NCI-H187 (cell line): ENCODE measurements at regions not wholly inside any gene's neighbourhood (a gene's known extent, or its start where the extent isn't known, plus 50 kb on each side); places are given as distances from the start of the nearest gene placed in this dataset.
A peak's percentile ranks its signal among the peaks of the same experiment; 100 is the strongest.
"Not testable (repeated sequence)": the region's sequence is repeated elsewhere in the genome, so short reads cannot be mapped to it uniquely, and the experiment has no call there.

ENCODE experiments used
- DNase-seq, 2 experiments: peaks; one replicate each; lab custom pipeline; 2025; lab: John Stamatoyannopoulos, UW

DNA sequence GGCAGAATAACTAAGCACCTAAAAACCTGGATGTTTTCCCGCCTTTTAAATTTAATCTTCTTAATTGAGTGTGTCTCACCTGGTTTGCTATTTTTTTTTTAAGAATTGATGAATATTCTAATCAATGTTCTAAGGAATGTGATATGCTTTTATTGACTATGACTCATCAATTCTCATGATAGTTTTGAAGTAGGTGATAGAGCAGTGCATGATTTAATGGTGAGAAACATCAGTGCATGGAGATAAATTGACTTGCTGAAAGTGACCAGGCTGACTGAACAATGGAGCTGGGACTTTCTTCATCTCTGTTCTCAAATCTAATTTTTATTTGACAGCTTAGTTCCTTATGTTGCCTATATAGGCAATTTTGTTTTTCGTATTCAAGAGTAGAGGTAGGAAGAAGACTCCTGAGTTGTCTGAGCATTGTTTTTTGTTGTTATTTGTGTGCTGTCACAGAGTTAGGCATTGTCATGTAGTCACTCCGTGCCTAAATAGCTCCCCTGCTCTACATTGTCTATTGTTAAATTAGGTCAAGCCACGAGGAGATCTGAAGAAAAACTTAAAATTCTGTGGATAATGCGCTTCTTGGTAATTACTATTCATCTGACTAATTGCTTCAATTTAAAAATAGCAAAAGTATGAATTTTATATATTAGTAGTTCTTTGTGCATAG is 59.0 kb upstream of the NUTM2F start:
- DNase-seq, result not testable (repeated sequence)

GRCh38 chr9:94388011-94388406 is 59.6 kb upstream of the NUTM2F start:
- not testable (repeated sequence) for DNase-seq

DNA sequence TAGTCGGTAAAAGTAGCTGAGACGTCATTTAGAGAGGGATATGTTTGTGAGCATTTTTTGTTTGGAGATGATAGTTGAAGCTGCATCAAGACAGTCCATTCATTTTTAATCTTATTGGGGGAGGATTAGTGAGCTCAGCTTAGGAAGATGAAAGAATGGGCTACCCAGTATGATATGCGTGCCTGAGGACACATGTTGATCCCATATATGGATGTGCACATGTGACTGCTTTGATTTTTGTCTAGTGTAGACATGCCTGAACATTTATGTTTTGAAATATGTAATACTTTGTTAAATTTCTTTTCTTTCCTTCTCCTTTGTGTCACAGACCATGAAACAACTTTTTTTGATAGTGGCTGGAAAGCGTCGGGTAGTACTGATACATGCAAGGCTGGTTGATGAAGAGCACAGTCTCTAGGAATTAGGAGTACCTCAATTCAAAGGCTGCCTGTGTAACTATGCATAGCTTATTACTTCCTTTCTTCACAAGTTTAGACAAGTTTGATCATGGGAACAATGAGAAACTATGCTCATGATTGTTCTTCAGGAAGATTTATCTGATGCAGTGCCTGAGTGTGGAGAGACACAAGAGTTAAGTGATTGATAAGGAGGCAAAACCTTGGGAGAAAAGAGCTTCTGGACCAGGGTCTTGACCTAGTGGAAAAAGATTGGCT is 62.1 kb upstream of the NUTM2F start:
- DNase-seq, result not testable (repeated sequence)

DNA sequence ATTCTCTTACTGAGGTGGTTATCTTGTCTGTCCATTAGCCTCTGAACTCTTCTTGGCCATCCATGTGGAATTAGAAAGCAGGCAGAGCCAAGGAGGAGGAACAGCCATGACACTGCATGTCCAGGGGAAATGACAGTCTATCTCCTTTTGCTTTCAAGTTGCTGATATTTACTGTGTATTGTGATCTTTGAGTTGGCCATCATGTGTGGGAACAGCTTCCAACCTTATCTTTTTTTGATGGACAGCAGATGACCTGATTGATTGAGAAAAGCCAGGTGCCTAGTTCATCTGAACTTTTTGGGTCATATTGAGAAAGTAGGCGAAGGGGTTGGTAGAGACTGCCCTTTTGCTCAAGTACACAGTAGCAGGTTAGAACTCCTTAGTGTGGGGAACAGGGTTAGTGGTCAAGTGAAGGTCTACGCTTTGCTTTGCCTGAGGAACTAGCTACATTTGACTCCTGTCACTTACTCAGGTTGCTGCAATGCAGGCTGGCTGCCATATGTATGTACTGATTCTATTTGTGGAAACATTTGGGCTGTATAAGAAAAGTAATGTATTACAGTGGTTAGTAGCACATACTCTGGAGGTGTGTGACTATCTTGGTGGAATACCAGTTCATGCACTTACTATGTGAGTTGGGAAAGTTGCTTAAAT is 64.7 kb upstream of the NUTM2F start:
- not testable (repeated sequence) for DNase-seq

- not testable (repeated sequence) for DNase-seq
These were observed 69.4 kb upstream of the NUTM2F start for GRCh38 chr9:94397766-94398379.

DNA sequence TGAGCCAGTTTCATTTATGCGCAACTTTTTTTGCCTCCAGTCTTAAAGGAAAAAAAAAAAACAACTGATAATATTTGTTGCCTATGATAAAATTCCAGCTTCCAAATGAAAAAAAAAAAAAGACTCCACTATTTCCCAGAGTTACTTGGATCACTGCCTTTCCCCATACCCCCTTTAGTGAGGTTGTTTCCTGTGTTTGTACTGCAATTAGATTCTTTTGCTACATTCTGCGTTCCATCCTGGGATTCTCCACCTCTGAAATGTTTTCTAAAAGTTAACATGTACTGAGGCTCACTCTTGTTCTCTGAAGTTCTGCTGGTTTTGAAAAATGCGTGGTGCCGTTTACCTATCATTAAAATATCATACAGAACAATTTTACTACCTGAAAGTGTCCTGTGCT is 72.0 kb upstream of the NUTM2F start:
- DNase-seq, result not testable (repeated sequence)

DNA sequence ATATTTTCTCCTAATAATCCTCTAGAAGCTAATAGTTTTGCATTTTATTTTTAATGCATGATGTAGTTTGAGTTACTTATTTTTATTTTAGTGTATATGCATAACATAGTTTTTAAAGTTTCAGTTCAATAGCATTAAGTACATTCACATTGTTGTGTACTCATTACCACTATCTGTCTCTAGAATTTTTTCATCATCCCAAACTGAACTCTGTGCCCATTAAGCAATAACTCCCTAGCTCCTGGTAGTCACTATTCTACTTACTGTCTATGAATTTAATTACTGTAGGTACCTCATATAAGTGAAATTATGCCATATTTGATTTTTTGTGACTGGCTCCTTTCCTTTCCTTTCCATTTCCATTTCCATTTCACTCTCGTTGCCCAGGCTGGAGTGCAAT is 74.4 kb upstream of the NUTM2F start:
- not testable (repeated sequence) for DNase-seq

GRCh38 chr9:94403571-94403970 is 75.1 kb upstream of the NUTM2F start:
- not testable (repeated sequence) for DNase-seq

GRCh38 chr9:94413665-94414064 is 85.2 kb upstream of the NUTM2F start:
- DNase-seq, result not testable (repeated sequence)

GRCh38 chr9:94415111-94415510 is 86.7 kb upstream of the NUTM2F start:
- DNase-seq, result not testable (repeated sequence)

GRCh38 chr9:94420098-94420497 is 91.7 kb upstream of the NUTM2F start:
- peak; percentile 3 to 57 for DNase-seq

GRCh38 chr9:94421951-94422350 is 93.5 kb upstream of the NUTM2F start:
- not testable (repeated sequence) for DNase-seq

DNA sequence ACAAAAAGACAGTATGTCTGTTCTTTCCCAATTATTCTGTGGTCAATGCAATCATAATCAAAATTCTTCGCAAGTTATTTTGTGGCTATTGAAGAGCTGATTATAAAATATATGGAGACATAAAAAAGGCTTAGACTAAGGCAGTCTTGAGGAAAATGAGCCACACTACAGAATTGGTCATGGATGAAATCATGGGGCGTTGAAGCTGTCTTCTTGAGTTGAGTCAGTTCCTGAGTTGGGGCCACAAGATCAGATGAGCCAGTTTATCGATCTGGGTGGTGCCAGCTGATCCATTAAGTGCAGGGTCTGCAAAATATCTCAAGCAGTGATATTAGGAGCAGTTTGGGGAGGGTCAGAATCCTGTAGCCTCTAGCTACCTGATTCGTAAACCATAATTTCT is 96.9 kb upstream of the NUTM2F start:
- not testable (repeated sequence) for DNase-seq

DNA sequence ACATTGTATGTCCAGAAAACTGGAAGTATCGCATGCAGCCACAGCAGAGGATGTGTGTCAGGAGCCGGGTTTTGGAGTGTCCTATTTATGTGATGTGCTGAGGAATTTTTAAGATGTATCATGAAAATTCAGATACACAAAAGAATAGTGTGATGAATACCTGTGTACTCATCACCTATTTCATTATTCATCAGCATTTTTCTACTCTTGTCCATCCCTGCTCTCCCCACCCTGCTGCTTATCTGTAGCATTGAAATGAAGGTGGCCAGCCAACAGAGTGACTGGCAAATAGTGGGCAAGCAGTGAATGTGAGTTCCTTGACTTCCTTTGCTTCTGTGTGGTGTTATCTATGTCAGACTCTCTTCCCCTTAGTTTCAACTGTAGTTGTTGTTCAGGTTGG is 108.7 kb upstream of the NUTM2F start:
- DNase-seq, result not testable (repeated sequence)

- not testable (repeated sequence) for DNase-seq
These were observed 109.9 kb upstream of the NUTM2F start for GRCh38 chr9:94438336-94438735.

DNA sequence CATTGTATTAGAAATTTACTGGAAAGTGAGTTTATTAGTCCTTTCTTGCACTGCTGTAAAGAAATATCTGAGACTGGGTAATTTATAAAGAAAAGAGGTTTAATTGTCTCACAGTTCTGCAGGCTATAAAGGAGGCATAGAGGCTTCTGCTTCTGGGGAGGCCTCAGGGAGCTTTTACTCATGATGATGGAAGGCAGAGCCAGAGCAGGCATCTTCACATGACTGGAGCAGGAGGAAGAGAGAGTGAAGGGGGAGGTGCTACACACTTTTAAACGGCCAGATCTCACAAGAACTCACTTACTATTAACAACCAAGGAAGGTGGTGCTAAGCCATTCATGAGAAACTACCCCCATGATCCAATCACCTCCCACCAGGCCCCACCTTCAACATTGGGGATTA is 112.7 kb upstream of the NUTM2F start:
- not testable (repeated sequence) for DNase-seq

DNA sequence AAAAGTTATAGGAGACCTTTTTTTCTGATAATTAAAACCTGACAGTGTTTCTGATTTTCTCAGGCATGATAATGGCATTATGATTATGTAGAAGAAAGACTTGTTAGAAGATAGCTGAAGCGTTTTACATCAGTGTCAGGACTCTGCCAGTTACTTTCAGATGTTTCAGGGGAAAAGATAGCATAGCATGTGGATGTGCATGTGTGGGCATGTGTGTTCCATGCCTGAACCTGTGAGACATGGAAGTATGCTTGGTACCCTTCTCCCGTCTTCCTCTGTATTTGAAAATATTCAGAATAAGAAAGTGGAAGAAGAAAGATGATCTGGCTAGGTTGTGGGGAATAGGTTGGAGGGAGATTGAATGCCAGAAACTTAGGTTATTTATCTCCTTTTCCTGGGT is 113.1 kb upstream of the PCAT7 start:
- DNase-seq, result no peak

DNA sequence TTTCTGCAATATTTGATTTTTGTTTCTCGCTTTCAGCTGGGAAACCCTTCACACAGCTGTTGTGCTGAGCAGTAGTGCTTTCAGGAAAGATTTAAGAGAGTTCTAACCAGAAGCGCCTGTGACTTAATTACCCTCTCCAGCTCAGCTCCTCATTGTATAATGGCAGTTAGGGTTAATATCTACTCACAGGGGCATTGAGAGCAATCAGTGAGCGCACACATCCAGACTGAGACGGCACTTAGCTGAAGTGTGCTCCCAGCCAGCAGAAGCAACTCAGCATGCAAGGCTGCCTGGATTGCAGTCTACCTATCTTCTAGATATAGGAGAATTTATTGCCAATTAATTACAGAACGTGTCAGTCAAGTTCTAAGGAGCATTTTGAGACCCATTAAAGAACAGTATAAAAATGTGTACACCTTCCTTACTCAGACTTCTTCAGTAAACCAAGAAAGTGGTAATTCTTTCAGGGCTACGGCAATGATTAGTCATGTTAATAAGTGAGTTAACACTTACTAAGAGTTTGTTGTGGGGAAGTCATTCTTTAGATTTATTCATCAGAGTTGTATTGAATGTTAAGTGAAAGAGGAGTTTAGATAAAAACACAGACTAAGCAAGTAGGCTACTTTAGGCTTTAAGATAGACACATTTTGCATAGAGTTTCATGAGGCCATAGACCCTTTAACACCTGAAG is 111.7 kb upstream of the PCAT7 start:
- peak; percentile 49 to 55 for DNase-seq

GRCh38 chr9:94445863-94446262 is 109.0 kb upstream of the PCAT7 start:
- DNase-seq, result no peak

DNA sequence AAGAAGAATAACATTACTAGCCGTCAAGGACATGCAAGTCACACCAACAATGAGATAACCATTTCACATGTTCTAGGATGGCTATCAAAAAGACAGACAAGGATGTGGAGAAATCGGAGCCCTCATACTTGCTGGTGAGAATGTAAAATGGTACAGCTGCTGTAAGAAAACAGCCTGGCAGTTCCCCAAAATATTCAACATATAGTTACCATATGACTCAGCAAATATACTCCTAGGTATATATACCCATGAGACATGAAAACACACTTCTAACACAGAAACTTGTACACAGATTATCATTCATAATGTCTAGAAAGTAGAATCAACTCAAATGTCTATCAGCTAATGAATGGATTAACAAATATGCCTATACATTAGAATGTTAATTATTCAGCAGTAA is 105.4 kb upstream of the PCAT7 start:
- no peak for DNase-seq

GRCh38 chr9:94464790-94465189 is 90.1 kb upstream of the PCAT7 start:
- no peak for DNase-seq

DNA sequence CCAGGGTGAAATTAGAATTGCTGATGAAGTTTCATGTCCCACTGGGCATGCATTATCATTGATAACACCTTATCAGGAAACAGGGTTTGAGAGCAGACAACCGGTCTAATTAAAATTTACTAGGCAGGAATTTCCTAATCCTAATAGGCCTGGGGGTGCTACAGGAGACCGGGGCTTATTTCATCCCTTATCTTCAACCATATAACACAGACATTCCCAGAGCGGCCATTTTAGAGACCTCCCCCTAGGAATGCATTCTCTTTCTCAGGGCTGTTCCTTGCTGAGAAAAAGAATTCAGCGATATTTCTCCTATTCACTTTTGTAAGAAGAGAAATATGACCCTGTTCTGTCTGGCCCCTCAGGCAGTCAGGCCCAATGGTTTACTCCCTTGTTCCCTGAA is 82.8 kb upstream of the PCAT7 start:
- DNase-seq, result not testable (repeated sequence)
